H1 (cell line): ENCODE measurements at regions not wholly inside any gene's neighbourhood (a gene's known extent, or its start where the extent isn't known, plus 50 kb on each side); places are given as distances from the start of the nearest gene placed in this dataset.

Experiments
- CTCF ChIA-PET: fragments of 300-600 bp; sonication (Branson Sonifier 250); formaldehyde crosslinking; loops from one replicate; lab custom pipeline; 2021; ENCODE audit not compliant: partially characterized antibody; lab: Charles Lee
- POLR2A ChIA-PET: fragments of 300-600 bp; sonication (Branson Sonifier 250); formaldehyde crosslinking; loops from one replicate; lab custom pipeline; 2021; ENCODE audit warnings: inconsistent platforms; ENCODE audit not compliant: partially characterized antibody; lab: Charles Lee
- DNase-seq, 2 experiments: peaks; one replicate each; pipeline versions ENCODE4 v3.0.0 to v3.0.0-alpha.2; 2010 to 2022; ENCODE audit warnings: low spot score in 2 of 2, low read depth in 1 of 2, mixed read lengths in 1 of 2
- FAIRE-seq: peaks from 2 replicates; lab custom pipeline; 2011; peaks lifted over from hg19 to GRCh38; lab: Jason Lieb, UNC
- H2AFZ ChIP-seq: 2 replicates; pipeline ENCODE4 v1.8.1; 2012; ENCODE audit warnings: low read length, inconsistent platforms
- H2AK5ac ChIP-seq: 2 replicates; pipeline ENCODE4 v1.6.1; 2013; ENCODE audit warnings: low read depth, low read length
- H2BK120ac ChIP-seq: replicated peaks from 2 replicates; pipeline ENCODE3; 2013; ENCODE audit warnings: low read depth, low read length, inconsistent platforms
- H2BK12ac ChIP-seq: 2 replicates; pipeline ENCODE4 v1.6.1; 2013; ENCODE audit warnings: low read depth, low read length
- H2BK15ac ChIP-seq: 2 replicates; pipeline ENCODE4 v1.6.1; 2013; ENCODE audit warnings: low read length
- H2BK20ac ChIP-seq: 2 replicates; pipeline ENCODE4 v1.6.1; 2013; ENCODE audit warnings: low read length
- H2BK5ac ChIP-seq: 2 replicates; pipeline ENCODE4 v1.6.1; 2013; ENCODE audit warnings: low read depth, low read length
- H3K14ac ChIP-seq: 2 replicates; pipeline ENCODE4 v1.6.1; 2013; ENCODE audit warnings: inconsistent platforms; ENCODE audit not compliant: insufficient read length
- H3K18ac ChIP-seq: 2 replicates; pipeline ENCODE4 v1.6.1; 2013; ENCODE audit warnings: low read length; ENCODE audit errors: extremely low read depth
- H3K23ac ChIP-seq: 2 replicates; pipeline ENCODE4 v1.6.1; 2013; ENCODE audit warnings: inconsistent platforms; ENCODE audit not compliant: insufficient read length
- H3K23me2 ChIP-seq: 2 replicates; pipeline ENCODE4 v1.6.1; 2013; ENCODE audit warnings: low read depth, low read length
- H3K27ac ChIP-seq: 2 replicates; pipeline ENCODE4 v1.6.1; 2011; ENCODE audit warnings: low read depth, low read length, inconsistent platforms
- H3K27me3 ChIP-seq, 4 experiments: replicated peaks in 1 of 4; 1 replicate in 1 of 4; 2 replicates in 3 of 4; pipeline versions ENCODE4 v1.6.1 to v1.8.1; 2011 to 2013; ENCODE audit warnings: low read length in 3 of 4, mild to moderate bottlenecking in 3 of 4, inconsistent platforms in 2 of 4, mixed read lengths in 2 of 4, moderate library complexity in 1 of 4; ENCODE audit not compliant: control insufficient read depth in 3 of 4, insufficient read depth in 3 of 4; ENCODE audit errors: extremely low read depth in 1 of 4
- H3K36me3 ChIP-seq, 4 experiments: 2 replicates each; pipeline versions ENCODE4 v1.6.1 to v1.8.1; 2011 to 2013; ENCODE audit warnings: mild to moderate bottlenecking in 4 of 4, low read length in 3 of 4, moderate library complexity in 2 of 4, control low read depth in 1 of 4, inconsistent platforms in 1 of 4; ENCODE audit not compliant: insufficient read depth in 4 of 4, control insufficient read depth in 2 of 4
- H3K4ac ChIP-seq: replicated peaks from 2 replicates; pipeline ENCODE3; 2013; ENCODE audit warnings: low read length, low read depth, mixed read lengths, inconsistent platforms; ENCODE audit not compliant: insufficient read length
- H3K4me1 ChIP-seq, 4 experiments: replicated peaks in 1 of 4; 1 replicate in 1 of 4; 2 replicates in 3 of 4; pipeline versions ENCODE4 v1.6.1 to v1.8.1; 2011 to 2013; ENCODE audit warnings: low read length in 3 of 4, inconsistent platforms in 2 of 4, mixed read lengths in 1 of 4; ENCODE audit not compliant: insufficient read depth in 4 of 4, control insufficient read depth in 3 of 4
- H3K4me2 ChIP-seq, 2 experiments: 2 replicates each; pipeline versions ENCODE4 v1.6.1 to v1.8.1; 2011 to 2013; ENCODE audit warnings: low read depth in 2 of 2, low read length in 2 of 2, control low read depth in 1 of 2, inconsistent platforms in 1 of 2, mild to moderate bottlenecking in 1 of 2; ENCODE audit not compliant: insufficient read depth in 1 of 2
- H3K4me3 ChIP-seq, 4 experiments: fragments of 200-600, 300-600 bp in 1 of 4; sonication (generic), shearing (Covaris generic), sonication (Bioruptor Twin) in 1 of 4; 2 replicates each; pipeline versions ENCODE4 v1.5.1 to v1.8.1; 2011 to 2016; ENCODE audit warnings: low read length in 4 of 4, low read depth in 3 of 4, control low read depth in 2 of 4, inconsistent platforms in 2 of 4, mild to moderate bottlenecking in 2 of 4, mixed read lengths in 1 of 4, moderate library complexity in 1 of 4; ENCODE audit not compliant: insufficient read depth in 2 of 4; ENCODE audit errors: extremely low read depth in 1 of 4
- H3K56ac ChIP-seq: replicated peaks from 2 replicates; pipeline ENCODE3; 2013; ENCODE audit warnings: low read depth, mild to moderate bottlenecking, mixed read lengths, low read length, inconsistent platforms; ENCODE audit not compliant: insufficient read length
- H3K79me1 ChIP-seq: 2 replicates; pipeline ENCODE4 v1.6.1; 2013; ENCODE audit warnings: low read depth, low read length, control low read depth
- H3K79me2 ChIP-seq, 2 experiments: 2 replicates each; pipeline versions ENCODE4 v1.6.1 to v1.8.1; 2012 to 2013; ENCODE audit warnings: low read length in 2 of 2, mild to moderate bottlenecking in 2 of 2, inconsistent platforms in 1 of 2; ENCODE audit not compliant: insufficient read depth in 2 of 2, control insufficient read depth in 1 of 2
- H3K9ac ChIP-seq, 4 experiments: replicated peaks in 1 of 4; 1 replicate in 1 of 4; 2 replicates in 3 of 4; pipeline versions ENCODE4 v1.6.1 to v1.8.1; 2011 to 2013; ENCODE audit warnings: low read depth in 3 of 4, low read length in 3 of 4, control low read depth in 2 of 4, mild to moderate bottlenecking in 2 of 4, moderate library complexity in 2 of 4, inconsistent platforms in 1 of 4; ENCODE audit errors: extremely low read depth in 1 of 4
- H3K9me3 ChIP-seq, 2 experiments: 2 replicates each; pipeline versions ENCODE4 v1.6.1 to v1.8.1; 2012 to 2013; ENCODE audit warnings: mild to moderate bottlenecking in 2 of 2, moderate library complexity in 2 of 2, control low read depth in 1 of 2, inconsistent platforms in 1 of 2, low read depth in 1 of 2, low read length in 1 of 2, mixed read lengths in 1 of 2; ENCODE audit not compliant: insufficient read depth in 2 of 2
- H4K20me1 ChIP-seq, 2 experiments: replicated peaks in 1 of 2; 2 replicates each; pipeline versions ENCODE3 to v1.8.1; 2011 to 2013; ENCODE audit warnings: inconsistent platforms in 2 of 2, low read length in 2 of 2, mild to moderate bottlenecking in 1 of 2; ENCODE audit not compliant: insufficient read depth in 2 of 2, control insufficient read depth in 1 of 2
- H4K5ac ChIP-seq: 2 replicates; pipeline ENCODE4 v1.6.1; 2013; ENCODE audit warnings: low read length, low read depth, mixed read lengths, inconsistent platforms; ENCODE audit not compliant: insufficient read length
- H4K8ac ChIP-seq: 2 replicates; pipeline ENCODE4 v1.8.0; 2013; ENCODE audit warnings: mild to moderate bottlenecking, moderate library complexity, low read length, inconsistent platforms; ENCODE audit not compliant: insufficient read depth; ENCODE audit errors: extremely low read depth
- H4K91ac ChIP-seq: replicated peaks from 2 replicates; pipeline ENCODE3; 2013; ENCODE audit warnings: low read length, mixed read lengths, inconsistent platforms; ENCODE audit not compliant: insufficient read length
- CREB1 ChIP-seq: IDR thresholded peaks from 2 replicates; pipeline ENCODE4 v1.6.1; 2012; ENCODE audit warnings: inconsistent platforms
- GTF2F1 ChIP-seq: IDR thresholded peaks from 2 replicates; pipeline ENCODE4 v1.6.1; 2012; ENCODE audit warnings: low read depth, low read length, improper control_type of control experiment, borderline replicate concordance
- MAFK ChIP-seq: IDR thresholded peaks from 2 replicates; pipeline ENCODE4 v1.6.1; 2012; ENCODE audit warnings: low read depth, mild to moderate bottlenecking, improper control_type of control experiment, low read length
- POU5F1 ChIP-seq: IDR thresholded peaks from 2 replicates; pipeline ENCODE4 v1.6.1; 2011; ENCODE audit warnings: low read depth, mild to moderate bottlenecking, low read length, moderate library complexity
- RAD21 ChIP-seq, 2 experiments: IDR thresholded peaks in 1 of 2; conservative IDR thresholded peaks in 1 of 2; 2 replicates each; pipeline ENCODE4 v1.6.1; 2011; ENCODE audit warnings: low read depth in 2 of 2, low read length in 2 of 2, improper control_type of control experiment in 1 of 2, inconsistent platforms in 1 of 2, mild to moderate bottlenecking in 1 of 2, moderate library complexity in 1 of 2
- RBBP5 ChIP-seq: IDR thresholded peaks from 2 replicates; pipeline ENCODE4 v1.7.1; 2012; ENCODE audit warnings: low read depth, mild to moderate bottlenecking, inconsistent platforms, low read length, moderate library complexity, borderline replicate concordance
- SP1 ChIP-seq: IDR thresholded peaks from 2 replicates; pipeline ENCODE4 v1.6.1; 2011; ENCODE audit warnings: low read depth, low read length
- TAF1 ChIP-seq: IDR thresholded peaks from 2 replicates; pipeline ENCODE4 v1.6.1; 2011; ENCODE audit warnings: mild to moderate bottlenecking, low read depth, low read length
- WGBS, 2 experiments: shearing (Covaris generic) in 1 of 2; methylation state at CpG; one replicate each; pipeline versions ENCODE4 v1.1.6 to v1.1.7; 2013 to 2015; ENCODE audit warnings: low lambda C conversion rate in 2 of 2, mixed read lengths in 2 of 2, inconsistent platforms in 1 of 2, low coverage in 1 of 2, missing lambda C conversion rate in 1 of 2; ENCODE audit not compliant: insufficient replicate concordance in 2 of 2, insufficient coverage in 1 of 2, insufficient read length in 1 of 2; ENCODE audit errors: extremely low coverage in 1 of 2, missing lambda C conversion rate in 1 of 2; 5-methylcytosine and 5-hydroxymethylcytosine counted together
- TF ChIP-seq, protein P1 (sequence below), 3 experiments: IDR thresholded peaks; 1 replicate in 2 of 3; 2 replicates in 1 of 3; pipeline versions ENCODE4 v1.5.1 to v1.6.1; 2011; ENCODE audit warnings: low read length in 3 of 3, mild to moderate bottlenecking in 3 of 3, inconsistent platforms in 2 of 3, low read depth in 1 of 3, moderate library complexity in 1 of 3; ENCODE audit not compliant: insufficient read depth in 1 of 3; ENCODE audit errors: control extremely low read depth in 1 of 3

DNA sequence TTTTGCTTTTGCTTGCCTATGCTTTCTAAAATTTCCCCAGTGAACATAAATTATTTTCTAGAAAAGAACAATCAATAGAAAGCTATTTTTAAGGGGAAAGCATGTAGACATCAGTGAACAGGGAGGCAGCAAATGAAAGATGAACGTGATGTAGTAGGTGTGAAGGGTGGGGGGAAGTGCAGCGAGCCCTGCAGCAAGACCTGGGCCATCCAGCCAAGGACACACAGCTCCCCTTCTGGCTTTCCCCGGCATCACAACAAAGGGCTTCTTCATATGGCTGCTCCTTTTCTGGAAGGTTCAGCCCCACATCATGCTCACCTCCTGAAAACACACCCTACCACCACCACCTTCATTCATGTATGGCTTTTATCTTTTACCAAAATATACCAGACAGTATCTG, 109.2 kb upstream of the ETS2 start:
- H4K5ac ChIP-seq, result no peak overlapping the region
- H3K9me3 ChIP-seq, result no peaks in the 10 kb centered on the region
- H3K56ac ChIP-seq, result no peak overlapping the region
- 93% methylated on average over 3 of the region's 3 CpGs; no CpG with 5 or more reads in 1 of the 2 experiments for WGBS, 2 experiments
- H3K18ac ChIP-seq, result no peak overlapping the region
- no peaks in the 10 kb centered on the region; a peak in 1 of 7 replicates for H3K4me1 ChIP-seq
- no peak for TF ChIP-seq GTF2F1
- TF ChIP-seq RAD21 (IDR thresholded peaks at IDR 0.05 in 1 of 2, conservative IDR thresholded peaks at IDR 0.05 in 1 of 2; ENCODE audit: low read depth in 2 of 2, low read length in 2 of 2), result peak; percentile 27 to 55; a peak in 3 of 4 replicates
- no peak for TF ChIP-seq CREB1
- no peak for TF ChIP-seq TAF1
- TF ChIP-seq POU5F1, result no peak
- TF ChIP-seq, protein P1, sequence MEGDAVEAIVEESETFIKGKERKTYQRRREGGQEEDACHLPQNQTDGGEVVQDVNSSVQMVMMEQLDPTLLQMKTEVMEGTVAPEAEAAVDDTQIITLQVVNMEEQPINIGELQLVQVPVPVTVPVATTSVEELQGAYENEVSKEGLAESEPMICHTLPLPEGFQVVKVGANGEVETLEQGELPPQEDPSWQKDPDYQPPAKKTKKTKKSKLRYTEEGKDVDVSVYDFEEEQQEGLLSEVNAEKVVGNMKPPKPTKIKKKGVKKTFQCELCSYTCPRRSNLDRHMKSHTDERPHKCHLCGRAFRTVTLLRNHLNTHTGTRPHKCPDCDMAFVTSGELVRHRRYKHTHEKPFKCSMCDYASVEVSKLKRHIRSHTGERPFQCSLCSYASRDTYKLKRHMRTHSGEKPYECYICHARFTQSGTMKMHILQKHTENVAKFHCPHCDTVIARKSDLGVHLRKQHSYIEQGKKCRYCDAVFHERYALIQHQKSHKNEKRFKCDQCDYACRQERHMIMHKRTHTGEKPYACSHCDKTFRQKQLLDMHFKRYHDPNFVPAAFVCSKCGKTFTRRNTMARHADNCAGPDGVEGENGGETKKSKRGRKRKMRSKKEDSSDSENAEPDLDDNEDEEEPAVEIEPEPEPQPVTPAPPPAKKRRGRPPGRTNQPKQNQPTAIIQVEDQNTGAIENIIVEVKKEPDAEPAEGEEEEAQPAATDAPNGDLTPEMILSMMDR (IDR thresholded peaks at IDR 0.05; ENCODE audit: control extremely low read depth in 1 of 3, insufficient read depth in 1 of 3, low read depth in 1 of 3, low read length in 3 of 3), result peak; percentile 30 to 56 (median 37)
- TF ChIP-seq MAFK, result no peak
- no peak for TF ChIP-seq SP1
- no peak for TF ChIP-seq RBBP5
- DNase-seq (no peak), FAIRE-seq (no peak)
- H3K4ac ChIP-seq, result no peak overlapping the region
- H3K36me3 ChIP-seq, result no peaks in the 10 kb centered on the region
- no peaks in the 10 kb centered on the region for H3K79me1 ChIP-seq
- no peak overlapping the region for H3K4me2 ChIP-seq
- H2BK5ac ChIP-seq, result no peak overlapping the region
- no peaks in the 10 kb centered on the region for H3K23me2 ChIP-seq
- H3K27ac ChIP-seq, result no peak overlapping the region
- H3K27me3 ChIP-seq, result no peaks in the 10 kb centered on the region
- H2BK12ac ChIP-seq, result no peak overlapping the region
- H2BK120ac ChIP-seq, result no peak overlapping the region
- H3K4me3 ChIP-seq, result no peak overlapping the region
- no peak overlapping the region for H2BK20ac ChIP-seq
- no peak overlapping the region for H4K91ac ChIP-seq
- no peak overlapping the region for H3K14ac ChIP-seq
- POLR2A ChIA-PET, result interaction anchor here (0.6 kb wide), 1 partner anchor 197 kb away, joined by 3 read pairs; no protein-coding TSS in a partner anchor
- H4K8ac ChIP-seq, result no peak overlapping the region
- no peak overlapping the region for H2BK15ac ChIP-seq
- no peak overlapping the region for H3K9ac ChIP-seq
- H2AK5ac ChIP-seq, result no peak overlapping the region
- no peak overlapping the region for H3K23ac ChIP-seq
- H4K20me1 ChIP-seq, result no peaks in the 10 kb centered on the region
- H3K79me2 ChIP-seq, result no peaks in the 10 kb centered on the region
- CTCF ChIA-PET, result interaction anchor here (0.7 to 2.1 kb wide), 8 partner anchors 9 to 456 kb away, joined by 3 to 10 read pairs (median 4); no protein-coding TSS in a partner anchor
- no peak overlapping the region for H2AFZ ChIP-seq
